ENCODE measurements at regions not wholly inside any gene's neighbourhood (a gene's known extent, or its start where the extent isn't known, plus 50 kb on each side); places are given as distances from the start of the nearest gene placed in this dataset.

- DNase-seq (ENCODE audit: low read depth, low spot score) (no peak), ATAC-seq (no peak)
- no peaks in the 10 kb centered on the region for H3K4me1 ChIP-seq (ENCODE audit: control insufficient read depth, insufficient read depth, low read length)
- BruUV-seq (replicated peaks), result no TSS peak
- POLR2A ChIA-PET, result no interaction called here
- H3K27me3 ChIP-seq (ENCODE audit: control insufficient read depth, insufficient read depth, low read length), result no peaks in the 10 kb centered on the region; the same call in 1 of the 2 replicates
- H3K27ac ChIP-seq (ENCODE audit: low read length), result no peak overlapping the region
- H3K36me3 ChIP-seq (ENCODE audit: control insufficient read depth, insufficient read depth, low read length), result no peaks in the 10 kb centered on the region
- no peak for TF ChIP-seq POLR2AphosphoS5 (IDR thresholded peaks at IDR 0.05; ENCODE audit: low read depth, low read length)
- in situ Hi-C loops (cut with HindIII; ENCODE audit: low pct_unique_long_range_greater_than_20kb, low sequenced_read_pairs), result no loop called here
- CTCF ChIA-PET, result no interaction called here
- intact Hi-C loops (cut with micrococcal nuclease; ENCODE audit: unreplicated experiment), result no loop called here
- no peak overlapping the region for H3K4me3 ChIP-seq (ENCODE audit: low read depth in 2 of 2, low read length in 2 of 2)
- H3K9me3 ChIP-seq (ENCODE audit: control insufficient read depth, insufficient read depth, low read depth, low read length), result no peaks in the 10 kb centered on the region
Observed at GRCh38 chr20:52818491-52818890, 153.7 kb upstream of the TSHZ2 start.

GRCh38 chr20:52817981-52818380 lies 154.2 kb upstream of the TSHZ2 start:
- intact Hi-C loops (cut with micrococcal nuclease; ENCODE audit: unreplicated experiment), result no loop called here
- H3K27me3 ChIP-seq (ENCODE audit: control insufficient read depth, insufficient read depth, low read length), result no peaks in the 10 kb centered on the region; the same call in 1 of the 2 replicates
- no peaks in the 10 kb centered on the region for H3K4me1 ChIP-seq (ENCODE audit: control insufficient read depth, insufficient read depth, low read length)
- H3K4me3 ChIP-seq (ENCODE audit: low read depth in 2 of 2, low read length in 2 of 2), result no peak overlapping the region
- TF ChIP-seq REST (IDR thresholded peaks at IDR 0.05; ENCODE audit: insufficient read depth in 1 of 2, low read depth in 2 of 2, low read length in 1 of 2) (no peak), TCF7L2 (IDR thresholded peaks at IDR 0.05; ENCODE audit: low read depth, low read length) (no peak), POLR2AphosphoS5 (IDR thresholded peaks at IDR 0.05; ENCODE audit: low read depth, low read length) (no peak), SIN3A (IDR thresholded peaks at IDR 0.05; ENCODE audit: borderline replicate concordance, insufficient read depth, low read depth, low read length) (no peak)
- TF ChIP-seq, protein P1, sequence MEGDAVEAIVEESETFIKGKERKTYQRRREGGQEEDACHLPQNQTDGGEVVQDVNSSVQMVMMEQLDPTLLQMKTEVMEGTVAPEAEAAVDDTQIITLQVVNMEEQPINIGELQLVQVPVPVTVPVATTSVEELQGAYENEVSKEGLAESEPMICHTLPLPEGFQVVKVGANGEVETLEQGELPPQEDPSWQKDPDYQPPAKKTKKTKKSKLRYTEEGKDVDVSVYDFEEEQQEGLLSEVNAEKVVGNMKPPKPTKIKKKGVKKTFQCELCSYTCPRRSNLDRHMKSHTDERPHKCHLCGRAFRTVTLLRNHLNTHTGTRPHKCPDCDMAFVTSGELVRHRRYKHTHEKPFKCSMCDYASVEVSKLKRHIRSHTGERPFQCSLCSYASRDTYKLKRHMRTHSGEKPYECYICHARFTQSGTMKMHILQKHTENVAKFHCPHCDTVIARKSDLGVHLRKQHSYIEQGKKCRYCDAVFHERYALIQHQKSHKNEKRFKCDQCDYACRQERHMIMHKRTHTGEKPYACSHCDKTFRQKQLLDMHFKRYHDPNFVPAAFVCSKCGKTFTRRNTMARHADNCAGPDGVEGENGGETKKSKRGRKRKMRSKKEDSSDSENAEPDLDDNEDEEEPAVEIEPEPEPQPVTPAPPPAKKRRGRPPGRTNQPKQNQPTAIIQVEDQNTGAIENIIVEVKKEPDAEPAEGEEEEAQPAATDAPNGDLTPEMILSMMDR (IDR thresholded peaks at IDR 0.05), result no peak
- no TSS peak for BruUV-seq (replicated peaks)
- no peaks in the 10 kb centered on the region for H3K9me3 ChIP-seq (ENCODE audit: control insufficient read depth, insufficient read depth, low read depth, low read length)
- ChIA-PET CTCF (no interaction called here), POLR2A (no interaction called here)
- H3K27ac ChIP-seq (ENCODE audit: low read length), result no peak overlapping the region
- no peaks in the 10 kb centered on the region for H3K36me3 ChIP-seq (ENCODE audit: control insufficient read depth, insufficient read depth, low read length)
- ATAC-seq (no peak), DNase-seq (ENCODE audit: low read depth, low spot score) (no peak)
- in situ Hi-C loops (cut with HindIII; ENCODE audit: low pct_unique_long_range_greater_than_20kb, low sequenced_read_pairs), result no loop called here

- no peaks in the 10 kb centered on the region for H3K9me3 ChIP-seq (ENCODE audit: control insufficient read depth, insufficient read depth, low read depth, low read length)
- H3K36me3 ChIP-seq (ENCODE audit: control insufficient read depth, insufficient read depth, low read length), result no peaks in the 10 kb centered on the region
- no peak for TF ChIP-seq REST (IDR thresholded peaks at IDR 0.05; ENCODE audit: insufficient read depth in 1 of 2, low read depth in 2 of 2, low read length in 1 of 2)
- in situ Hi-C loops (cut with HindIII; ENCODE audit: low pct_unique_long_range_greater_than_20kb, low sequenced_read_pairs), result no loop called here
- DNase-seq (ENCODE audit: low read depth, low spot score) (no peak), ATAC-seq (no peak)
- no TSS peak for BruUV-seq (replicated peaks)
- CTCF ChIA-PET, result no interaction called here
- POLR2A ChIA-PET, result no interaction called here
- H3K4me3 ChIP-seq (ENCODE audit: low read depth in 2 of 2, low read length in 2 of 2), result no peak overlapping the region
- H3K4me1 ChIP-seq (ENCODE audit: control insufficient read depth, insufficient read depth, low read length), result no peaks in the 10 kb centered on the region
- no peaks in the 10 kb centered on the region; the same call in 1 of the 2 replicates for H3K27me3 ChIP-seq (ENCODE audit: control insufficient read depth, insufficient read depth, low read length)
- intact Hi-C loops (cut with micrococcal nuclease; ENCODE audit: unreplicated experiment), result no loop called here
- H3K27ac ChIP-seq (ENCODE audit: low read length), result no peak overlapping the region
Observed at GRCh38 chr20:52817511-52817910, 154.6 kb upstream of the TSHZ2 start.
